Epithelial cell of prostate (primary cell): ENCODE measurements at regions not wholly inside any gene's neighbourhood (a gene's known extent, or its start where the extent isn't known, plus 50 kb on each side); places are given as distances from the start of the nearest gene placed in this dataset.

ENCODE experiments used
- DNase-seq: peaks from one replicate; pipeline ENCODE4 v3.0.0-alpha.2; 2011; ENCODE audit warnings: low read depth, low spot score
- H3K27ac ChIP-seq: fragments of 450-650 bp; 2 replicates; pipeline ENCODE4 v1.5.1; 2017; ENCODE audit warnings: mild to moderate bottlenecking

- no peak overlapping the region for H3K27ac ChIP-seq
- DNase-seq = no peak
These were observed 126.4 kb upstream of the HAAO start for GRCh38 chr2:42918671-42919318.

GRCh38 chr2:42918041-42918440 is 125.7 kb upstream of the HAAO start:
- DNase-seq = no peak
- H3K27ac ChIP-seq = no peak overlapping the region

GRCh38 chr2:42917425-42917927 is 125.1 kb upstream of the HAAO start:
- no peak overlapping the region for H3K27ac ChIP-seq
- DNase-seq = no peak

GRCh38 chr2:42916324-42916723 is 123.9 kb upstream of the HAAO start:
- no peak overlapping the region for H3K27ac ChIP-seq
- DNase-seq = no peak

- H3K27ac ChIP-seq = no peak overlapping the region
- no peak for DNase-seq
These were observed 122.5 kb upstream of the HAAO start for GRCh38 chr2:42914860-42915259.

- H3K27ac ChIP-seq = no peak overlapping the region
- no peak for DNase-seq
These were observed 121.9 kb upstream of the HAAO start for GRCh38 chr2:42914314-42914713.

- DNase-seq = no peak
- no peak overlapping the region for H3K27ac ChIP-seq
These were observed 121.0 kb upstream of the HAAO start for GRCh38 chr2:42913280-42913878.

GRCh38 chr2:42910645-42911405 is 118.4 kb upstream of the HAAO start:
- DNase-seq = no peak
- no peak overlapping the region for H3K27ac ChIP-seq

- no peak overlapping the region for H3K27ac ChIP-seq
- no peak for DNase-seq
These were observed 117.6 kb upstream of the HAAO start for GRCh38 chr2:42909966-42910365.

GRCh38 chr2:42908518-42909200 is 116.3 kb upstream of the HAAO start:
- no peak for DNase-seq
- H3K27ac ChIP-seq = no peak overlapping the region

GRCh38 chr2:42907835-42908234 is 115.5 kb upstream of the HAAO start:
- no peak for DNase-seq
- no peak overlapping the region for H3K27ac ChIP-seq

- DNase-seq = no peak
- no peak overlapping the region for H3K27ac ChIP-seq
These were observed 114.4 kb upstream of the HAAO start for GRCh38 chr2:42906557-42907411.

GRCh38 chr2:42906111-42906556 is 113.8 kb upstream of the HAAO start:
- no peak overlapping the region for H3K27ac ChIP-seq
- no peak for DNase-seq

- no peak overlapping the region for H3K27ac ChIP-seq
- no peak for DNase-seq
These were observed 113.1 kb upstream of the HAAO start for GRCh38 chr2:42905341-42906110.

- no peak for DNase-seq
- H3K27ac ChIP-seq = no peak overlapping the region
These were observed 112.1 kb upstream of the HAAO start for GRCh38 chr2:42904576-42904876.

GRCh38 chr2:42903821-42904575 is 111.6 kb upstream of the HAAO start:
- no peak for DNase-seq
- no peak overlapping the region for H3K27ac ChIP-seq

- H3K27ac ChIP-seq = no peak overlapping the region
- no peak for DNase-seq
These were observed 110.7 kb upstream of the HAAO start for GRCh38 chr2:42902939-42903709.

- no peak for DNase-seq
These were observed 108.8 kb upstream of the HAAO start for GRCh38 chr2:42901076-42901640.

More at GRCh38 chr2:42901076-42901640, 108.8 kb upstream of the HAAO start:
- H3K27ac ChIP-seq = no peak overlapping the region
